ENCODE measurements at regions not wholly inside any gene's neighbourhood (a gene's known extent, or its start where the extent isn't known, plus 50 kb on each side); places are given as distances from the start of the nearest gene placed in this dataset.

DNA sequence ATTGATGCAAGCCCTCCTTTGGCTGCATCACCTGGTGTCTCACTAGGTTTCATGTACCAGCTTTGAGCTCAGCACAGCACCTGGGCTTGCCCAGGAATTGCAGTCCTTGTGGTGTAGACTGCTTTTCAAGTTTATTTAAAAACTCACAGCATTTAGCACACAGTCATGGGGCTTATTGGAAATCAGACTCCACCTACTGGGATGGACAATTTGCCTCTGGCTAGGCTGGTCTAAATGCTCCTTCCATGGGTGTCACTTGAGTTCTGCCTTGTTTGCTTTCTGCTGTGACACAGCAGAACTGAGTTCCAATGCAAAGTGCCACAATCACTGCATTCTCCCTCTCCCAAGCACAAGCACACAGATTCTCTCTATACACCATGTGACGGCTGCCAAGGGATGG is 453.3 kb downstream of the GABRG2 start:
- H3K27ac ChIP-seq (ENCODE audit: low read depth, low read length) = no peak overlapping the region

DNA sequence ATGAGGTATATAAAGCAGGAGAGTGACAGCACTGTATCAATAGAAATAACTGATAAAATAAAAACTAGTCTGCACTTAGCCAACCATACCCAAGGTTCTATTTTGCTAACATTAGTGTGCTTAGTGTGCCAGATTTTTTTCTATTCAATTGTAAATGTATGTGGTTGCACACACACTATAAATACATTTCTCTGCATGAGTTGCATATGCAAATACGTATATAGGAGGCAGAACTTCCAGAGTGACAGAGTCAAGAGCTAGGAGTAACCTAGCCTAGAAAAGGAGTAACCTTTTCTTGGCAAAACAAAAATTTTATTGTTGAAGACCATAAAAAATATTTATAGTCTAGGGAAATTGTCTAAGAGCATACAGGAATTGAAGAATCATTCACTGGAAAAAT is 461.6 kb downstream of the GABRG2 start:
- Histone ChIP-seq H3K27me3 (ENCODE audit: control insufficient read depth, insufficient read depth, low read length) (no peaks in the 10 kb centered on the region), H3K9me3 (ENCODE audit: control insufficient read depth, insufficient read depth, low read length) (no peaks in the 10 kb centered on the region), H3K27ac (ENCODE audit: low read depth, low read length) (no peak overlapping the region), H3K4me1 (ENCODE audit: control insufficient read depth, insufficient read depth, low read length) (no peaks in the 10 kb centered on the region), H3K36me3 (ENCODE audit: control insufficient read depth, insufficient read depth, low read length) (no peaks in the 10 kb centered on the region), H3K4me3 (ENCODE audit: low read depth, low read length) (no peak overlapping the region), H3K9ac (ENCODE audit: low read depth, low read length) (no peak overlapping the region)

More for the DNA sequence above, 453.3 kb downstream of the GABRG2 start:
- Histone ChIP-seq H3K4me3 (ENCODE audit: low read depth, low read length) (no peak overlapping the region), H3K9me3 (ENCODE audit: control insufficient read depth, insufficient read depth, low read length) (no peaks in the 10 kb centered on the region), H3K4me1 (ENCODE audit: control insufficient read depth, insufficient read depth, low read length) (no peaks in the 10 kb centered on the region), H3K27me3 (ENCODE audit: control insufficient read depth, insufficient read depth, low read length) (no peaks in the 10 kb centered on the region), H3K9ac (ENCODE audit: low read depth, low read length) (no peak overlapping the region), H3K36me3 (ENCODE audit: control insufficient read depth, insufficient read depth, low read length) (no peaks in the 10 kb centered on the region)

DNA sequence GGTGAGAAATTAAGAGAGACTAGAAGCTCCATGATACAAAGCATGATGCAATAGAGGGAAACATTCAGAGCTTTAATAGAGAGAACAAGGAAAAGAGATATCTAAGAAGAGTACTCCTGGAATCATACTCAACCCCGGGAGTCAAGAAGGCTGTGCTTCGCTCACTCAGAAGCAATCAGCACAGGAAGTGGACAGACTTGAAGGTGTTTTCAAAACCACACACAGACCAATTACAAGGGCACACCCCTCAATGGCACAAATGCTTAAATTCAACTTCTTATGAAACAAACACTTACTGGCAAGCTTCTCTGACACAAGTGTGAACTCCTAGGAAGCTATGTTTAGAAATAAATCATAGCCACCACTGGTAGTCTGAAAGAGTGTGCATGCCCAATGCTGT is 462.3 kb downstream of the GABRG2 start:
- no peaks in the 10 kb centered on the region for H3K36me3 ChIP-seq (ENCODE audit: control insufficient read depth, insufficient read depth, low read length)
- H3K4me1 ChIP-seq (ENCODE audit: control insufficient read depth, insufficient read depth, low read length) = no peaks in the 10 kb centered on the region
- no peaks in the 10 kb centered on the region for H3K9me3 ChIP-seq (ENCODE audit: control insufficient read depth, insufficient read depth, low read length)
- H3K27ac ChIP-seq (ENCODE audit: low read depth, low read length) = no peak overlapping the region
- no peak overlapping the region for H3K4me3 ChIP-seq (ENCODE audit: low read depth, low read length)
- H3K9ac ChIP-seq (ENCODE audit: low read depth, low read length) = no peak overlapping the region
- H3K27me3 ChIP-seq (ENCODE audit: control insufficient read depth, insufficient read depth, low read length) = no peaks in the 10 kb centered on the region

DNA sequence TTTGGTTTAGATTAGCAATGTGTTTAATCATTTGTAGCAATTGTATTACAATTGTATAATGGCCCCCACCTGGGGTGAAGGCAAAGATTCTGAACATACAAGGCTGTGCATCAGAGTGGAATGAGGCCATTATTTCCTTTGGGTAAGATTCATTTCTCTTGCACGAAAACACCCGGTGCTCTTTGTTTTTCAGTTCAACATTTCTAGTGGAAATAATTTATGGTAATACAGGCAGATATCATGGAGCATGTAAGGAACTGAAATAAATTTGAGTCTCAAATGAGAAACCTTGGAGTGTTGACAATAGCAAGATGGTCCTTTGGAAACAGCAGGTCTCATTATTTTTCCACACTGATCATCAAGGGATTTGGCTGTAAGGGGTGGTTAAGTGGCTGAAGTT is 475.9 kb downstream of the GABRG2 start:
- Histone ChIP-seq H3K9ac (ENCODE audit: low read depth, low read length) (no peak overlapping the region), H3K4me1 (ENCODE audit: control insufficient read depth, insufficient read depth, low read length) (no peaks in the 10 kb centered on the region), H3K27me3 (ENCODE audit: control insufficient read depth, insufficient read depth, low read length) (no peaks in the 10 kb centered on the region), H3K36me3 (ENCODE audit: control insufficient read depth, insufficient read depth, low read length) (no peaks in the 10 kb centered on the region), H3K9me3 (ENCODE audit: control insufficient read depth, insufficient read depth, low read length) (0 out of 2 replicates have a peak, but pooled peaks cover 2% of the 10 kb centered on the region), H3K4me3 (ENCODE audit: low read depth, low read length) (no peak overlapping the region), H3K27ac (ENCODE audit: low read depth, low read length) (no peak overlapping the region)

DNA sequence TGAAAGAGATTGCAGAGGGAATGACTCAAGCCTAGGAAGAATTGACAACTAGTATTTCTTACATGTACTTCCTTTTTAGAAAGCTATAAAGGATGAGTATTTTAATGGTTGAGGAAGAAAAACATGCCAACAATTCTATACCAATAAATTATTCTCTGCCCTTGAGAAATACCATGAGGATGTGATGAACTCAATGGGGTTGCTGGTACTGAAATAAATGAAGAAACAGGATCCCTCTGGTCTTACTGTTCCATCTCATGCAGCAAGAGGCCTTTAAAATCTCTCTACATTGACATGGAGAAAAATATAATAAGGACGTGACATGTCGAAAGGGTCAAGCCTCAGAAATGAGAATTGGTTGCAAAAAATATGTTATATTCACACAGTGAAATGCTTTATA is 477.3 kb downstream of the GABRG2 start:
- Histone ChIP-seq H3K36me3 (ENCODE audit: control insufficient read depth, insufficient read depth, low read length) (no peaks in the 10 kb centered on the region), H3K4me1 (ENCODE audit: control insufficient read depth, insufficient read depth, low read length) (no peaks in the 10 kb centered on the region), H3K27me3 (ENCODE audit: control insufficient read depth, insufficient read depth, low read length) (no peaks in the 10 kb centered on the region), H3K4me3 (ENCODE audit: low read depth, low read length) (no peak overlapping the region), H3K9me3 (ENCODE audit: control insufficient read depth, insufficient read depth, low read length) (0 out of 2 replicates have a peak, but pooled peaks cover 9% of the 10 kb centered on the region), H3K27ac (ENCODE audit: low read depth, low read length) (no peak overlapping the region), H3K9ac (ENCODE audit: low read depth, low read length) (no peak overlapping the region)

DNA sequence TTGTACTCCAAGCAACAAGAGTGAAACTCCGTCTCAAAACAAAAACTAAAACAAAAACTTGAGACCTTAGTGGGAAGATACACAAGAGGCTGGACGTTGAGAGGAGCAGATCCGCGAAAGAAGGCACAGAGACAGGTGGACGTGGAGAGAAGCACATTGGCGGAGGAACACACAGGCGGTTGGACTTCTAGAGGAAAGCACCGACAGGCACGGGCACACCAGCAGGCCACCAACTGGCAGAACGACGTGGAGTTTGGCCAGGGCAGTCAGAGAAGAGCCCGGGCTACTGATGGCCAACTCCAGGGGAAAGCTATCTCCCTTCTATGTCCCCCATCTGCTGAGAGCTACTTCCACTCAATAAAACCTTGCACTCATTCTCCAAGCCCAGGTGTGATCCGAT is 482.7 kb downstream of the GABRG2 start:
- Histone ChIP-seq H3K9me3 (ENCODE audit: control insufficient read depth, insufficient read depth, low read length) (peaks cover 9% of the 10 kb centered on the region; the same call in 1 of the 2 replicates), H3K4me3 (ENCODE audit: low read depth, low read length) (no peak overlapping the region), H3K27me3 (ENCODE audit: control insufficient read depth, insufficient read depth, low read length) (no peaks in the 10 kb centered on the region), H3K36me3 (ENCODE audit: control insufficient read depth, insufficient read depth, low read length) (no peaks in the 10 kb centered on the region), H3K27ac (ENCODE audit: low read depth, low read length) (no peak overlapping the region), H3K9ac (ENCODE audit: low read depth, low read length) (no peak overlapping the region), H3K4me1 (ENCODE audit: control insufficient read depth, insufficient read depth, low read length) (no peaks in the 10 kb centered on the region)

DNA sequence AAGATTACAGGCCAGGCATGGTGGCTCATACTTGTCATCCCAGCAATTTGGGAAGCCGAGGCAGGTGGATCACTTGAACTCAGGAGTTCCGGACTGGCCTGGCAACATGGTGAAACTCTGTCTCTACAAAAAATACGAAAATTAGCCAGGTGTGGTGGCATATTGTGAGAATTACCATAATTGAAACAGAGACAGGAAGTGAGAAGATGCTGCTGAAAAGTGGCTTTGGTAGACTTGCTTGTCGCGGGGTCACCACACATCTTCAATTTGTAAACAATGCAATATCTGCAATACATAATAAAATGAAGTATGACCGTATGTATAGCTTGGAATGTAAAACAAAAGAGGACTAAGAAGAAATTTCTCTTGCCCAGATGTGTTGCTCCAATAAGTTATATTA is 490.5 kb downstream of the GABRG2 start:
- Histone ChIP-seq H3K9me3 (ENCODE audit: control insufficient read depth, insufficient read depth, low read length) (no peaks in the 10 kb centered on the region), H3K9ac (ENCODE audit: low read depth, low read length) (no peak overlapping the region), H3K4me1 (ENCODE audit: control insufficient read depth, insufficient read depth, low read length) (no peaks in the 10 kb centered on the region), H3K27ac (ENCODE audit: low read depth, low read length) (no peak overlapping the region), H3K4me3 (ENCODE audit: low read depth, low read length) (no peak overlapping the region), H3K36me3 (ENCODE audit: control insufficient read depth, insufficient read depth, low read length) (no peaks in the 10 kb centered on the region), H3K27me3 (ENCODE audit: control insufficient read depth, insufficient read depth, low read length) (no peaks in the 10 kb centered on the region)

DNA sequence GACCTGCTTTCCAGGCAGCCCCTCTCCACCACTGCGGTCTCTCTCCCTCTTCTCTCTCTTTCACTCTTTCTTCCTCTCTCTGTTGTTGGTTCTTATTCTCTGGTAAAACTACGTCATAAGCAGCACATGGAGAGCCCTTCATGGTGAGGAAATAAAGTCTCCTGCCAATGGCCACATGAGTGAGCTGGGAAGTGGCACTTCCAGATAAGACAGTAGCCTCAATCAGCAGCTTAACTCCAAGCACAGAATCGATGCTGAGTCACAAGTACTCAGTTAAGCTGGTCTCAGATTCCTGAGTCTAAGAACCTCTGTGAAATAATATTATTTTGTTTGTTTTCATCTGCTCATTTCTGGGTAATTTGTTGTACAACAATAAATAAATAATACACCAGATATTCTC is 500.1 kb downstream of the GABRG2 start:
- no peak overlapping the region for H3K9ac ChIP-seq (ENCODE audit: low read depth, low read length)
- no peaks in the 10 kb centered on the region for H3K4me1 ChIP-seq (ENCODE audit: control insufficient read depth, insufficient read depth, low read length)
- H3K36me3 ChIP-seq (ENCODE audit: control insufficient read depth, insufficient read depth, low read length) = no peaks in the 10 kb centered on the region
- no peaks in the 10 kb centered on the region for H3K27me3 ChIP-seq (ENCODE audit: control insufficient read depth, insufficient read depth, low read length)
- no peak overlapping the region for H3K4me3 ChIP-seq (ENCODE audit: low read depth, low read length)
- no peak overlapping the region for H3K27ac ChIP-seq (ENCODE audit: low read depth, low read length)
- no peaks in the 10 kb centered on the region for H3K9me3 ChIP-seq (ENCODE audit: control insufficient read depth, insufficient read depth, low read length)

DNA sequence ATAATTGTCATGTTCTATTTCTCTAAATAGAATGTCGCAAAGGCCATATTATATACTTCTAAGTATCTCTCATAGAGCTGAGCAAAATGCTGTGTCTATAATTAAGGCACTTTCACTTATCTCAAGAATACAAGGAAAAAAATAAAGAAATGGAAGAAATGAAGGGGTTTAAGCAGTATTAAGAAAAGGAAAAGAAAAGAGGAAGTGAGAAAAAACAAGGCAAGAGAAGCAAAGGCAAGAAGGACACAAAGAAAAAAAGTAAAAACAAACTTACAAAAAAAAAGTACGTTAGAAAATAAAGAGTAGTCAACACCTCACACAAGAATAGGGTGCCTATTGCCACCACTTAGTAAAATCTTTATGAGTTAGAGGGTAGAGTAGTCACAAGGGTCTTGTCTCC is 506.2 kb downstream of the GABRG2 start:
- H3K4me3 ChIP-seq (ENCODE audit: low read depth, low read length) = no peak overlapping the region
- no peaks in the 10 kb centered on the region for H3K4me1 ChIP-seq (ENCODE audit: control insufficient read depth, insufficient read depth, low read length)
- H3K9ac ChIP-seq (ENCODE audit: low read depth, low read length) = no peak overlapping the region
- H3K36me3 ChIP-seq (ENCODE audit: control insufficient read depth, insufficient read depth, low read length) = no peaks in the 10 kb centered on the region
- no peaks in the 10 kb centered on the region for H3K27me3 ChIP-seq (ENCODE audit: control insufficient read depth, insufficient read depth, low read length)
- H3K27ac ChIP-seq (ENCODE audit: low read depth, low read length) = no peak overlapping the region
- H3K9me3 ChIP-seq (ENCODE audit: control insufficient read depth, insufficient read depth, low read length) = no peaks in the 10 kb centered on the region

DNA sequence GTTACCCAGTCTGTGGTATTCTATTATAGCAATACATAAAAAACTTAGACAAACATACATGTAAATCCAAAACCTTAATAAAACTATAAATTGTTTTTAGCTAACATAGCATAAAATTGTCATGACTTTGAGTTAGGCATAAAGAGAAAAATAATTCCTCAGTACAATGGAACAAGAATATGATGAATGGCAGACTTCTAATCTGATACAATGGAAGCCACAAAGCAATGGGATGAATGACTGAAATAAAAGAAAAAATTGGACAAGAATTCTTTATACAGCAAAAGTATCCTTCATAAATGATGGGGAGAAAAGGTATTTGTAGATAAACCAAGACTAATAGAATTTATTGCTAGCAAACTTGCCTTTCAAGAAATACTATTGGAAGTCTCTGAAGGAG is 524.2 kb downstream of the GABRG2 start:
- no peak overlapping the region for H3K4me3 ChIP-seq (ENCODE audit: low read depth, low read length)
- no peak overlapping the region for H3K9ac ChIP-seq (ENCODE audit: low read depth, low read length)
- H3K27me3 ChIP-seq (ENCODE audit: control insufficient read depth, insufficient read depth, low read length) = no peaks in the 10 kb centered on the region
- peaks cover 16% of the 10 kb centered on the region for H3K9me3 ChIP-seq (ENCODE audit: control insufficient read depth, insufficient read depth, low read length)
- no peak overlapping the region for H3K27ac ChIP-seq (ENCODE audit: low read depth, low read length)
- H3K4me1 ChIP-seq (ENCODE audit: control insufficient read depth, insufficient read depth, low read length) = peaks cover 4% of the 10 kb centered on the region; the same call in 1 of the 2 replicates
- H3K36me3 ChIP-seq (ENCODE audit: control insufficient read depth, insufficient read depth, low read length) = no peaks in the 10 kb centered on the region

DNA sequence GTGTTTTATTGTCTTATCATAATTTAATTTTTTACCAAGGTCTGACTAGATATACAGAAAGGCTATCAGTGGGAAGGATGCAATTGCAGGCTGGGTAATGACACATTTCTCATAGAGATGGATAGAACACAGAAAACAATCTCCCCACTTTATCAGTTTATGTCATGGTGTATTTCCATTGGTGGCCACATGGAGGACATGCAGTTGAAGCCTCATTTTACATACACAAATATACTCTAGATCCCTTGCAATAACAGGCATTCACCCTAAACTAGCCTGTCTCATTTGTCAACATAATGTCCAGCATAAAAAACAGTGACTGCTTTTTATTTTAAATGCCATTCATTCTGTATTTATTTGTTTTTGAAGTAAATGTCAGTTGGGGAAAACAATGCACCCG is 526.3 kb downstream of the GABRG2 start:
- Histone ChIP-seq H3K9ac (ENCODE audit: low read depth, low read length) (no peak overlapping the region), H3K9me3 (ENCODE audit: control insufficient read depth, insufficient read depth, low read length) (peaks cover 16% of the 10 kb centered on the region), H3K27me3 (ENCODE audit: control insufficient read depth, insufficient read depth, low read length) (no peaks in the 10 kb centered on the region), H3K27ac (ENCODE audit: low read depth, low read length) (no peak overlapping the region), H3K36me3 (ENCODE audit: control insufficient read depth, insufficient read depth, low read length) (no peaks in the 10 kb centered on the region), H3K4me3 (ENCODE audit: low read depth, low read length) (no peak overlapping the region), H3K4me1 (ENCODE audit: control insufficient read depth, insufficient read depth, low read length) (peaks cover 4% of the 10 kb centered on the region; the same call in 1 of the 2 replicates)

Data from HUES48 (cell line).